BLaER1 (cell line): ENCODE measurements at regions not wholly inside any gene's neighbourhood (a gene's known extent, or its start where the extent isn't known, plus 50 kb on each side); places are given as distances from the start of the nearest gene placed in this dataset.

Experiments
- H3K27ac ChIP-seq: shearing (Covaris generic); formaldehyde crosslinking; 2 replicates; pipeline ENCODE4 v1.8.1; 2022
- H3K27me3 ChIP-seq: shearing (Covaris generic); formaldehyde crosslinking; 2 replicates; pipeline ENCODE4 v1.8.1; 2022
- H3K36me3 ChIP-seq: shearing (Covaris generic); formaldehyde crosslinking; 2 replicates; pipeline ENCODE4 v1.8.1; 2022
- H3K4me1 ChIP-seq: shearing (Covaris generic); formaldehyde crosslinking; 2 replicates; pipeline ENCODE4 v1.8.1; 2022
- H3K4me2 ChIP-seq: shearing (Covaris generic); formaldehyde crosslinking; 2 replicates; pipeline ENCODE4 v1.8.1; 2022
- H3K4me3 ChIP-seq: shearing (Covaris generic); formaldehyde crosslinking; 2 replicates; pipeline ENCODE4 v1.8.1; 2022
- H3K9ac ChIP-seq: shearing (Covaris generic); formaldehyde crosslinking; 2 replicates; pipeline ENCODE4 v1.8.1; 2022
- H3K9me3 ChIP-seq: shearing (Covaris generic); formaldehyde crosslinking; 2 replicates; pipeline ENCODE4 v1.8.1; 2022
- H4K20me1 ChIP-seq: shearing (Covaris generic); formaldehyde crosslinking; 2 replicates; pipeline ENCODE4 v1.8.1; 2022
- Cebpa-rat ChIP-seq: shearing (Covaris generic); IDR thresholded peaks from 2 replicates; pipeline ENCODE4 v1.8.1; 2022

- no peaks in the 10 kb centered on the region for H3K4me1 ChIP-seq
- H4K20me1 ChIP-seq = no peaks in the 10 kb centered on the region
- no peak for TF ChIP-seq Cebpa-rat
- no peak overlapping the region for H3K4me3 ChIP-seq
- H3K4me2 ChIP-seq = no peak overlapping the region
- no peak overlapping the region for H3K9ac ChIP-seq
- H3K27ac ChIP-seq = no peak overlapping the region
- H3K27me3 ChIP-seq = no peaks in the 10 kb centered on the region
- no peaks in the 10 kb centered on the region for H3K36me3 ChIP-seq
- H3K9me3 ChIP-seq = peaks cover 4% of the 10 kb centered on the region; the same call in 1 of the 2 replicates
Observed at GRCh38 chr7:81285142-81285871, 366.5 kb upstream of the SEMA3C start.

- no peak overlapping the region for H3K9ac ChIP-seq
- H3K27ac ChIP-seq = no peak overlapping the region
Observed at GRCh38 chr7:81284576-81284975, 365.7 kb upstream of the SEMA3C start.

GRCh38 chr7:81280531-81280930, 361.7 kb upstream of the SEMA3C start:
- H3K4me3 ChIP-seq = no peak overlapping the region
- H3K4me2 ChIP-seq = no peak overlapping the region
- peaks cover 2% of the 10 kb centered on the region; the same call in 1 of the 2 replicates for H3K9me3 ChIP-seq
- no peaks in the 10 kb centered on the region for H4K20me1 ChIP-seq
- H3K27me3 ChIP-seq = no peaks in the 10 kb centered on the region
- H3K27ac ChIP-seq = no peak overlapping the region
- H3K9ac ChIP-seq = no peak overlapping the region
- TF ChIP-seq Cebpa-rat = no peak
- no peaks in the 10 kb centered on the region for H3K36me3 ChIP-seq
- no peaks in the 10 kb centered on the region for H3K4me1 ChIP-seq

More at GRCh38 chr7:81284576-81284975, 365.7 kb upstream of the SEMA3C start:
- Histone ChIP-seq H3K36me3 (no peaks in the 10 kb centered on the region), H4K20me1 (no peaks in the 10 kb centered on the region), H3K4me2 (no peak overlapping the region), H3K27me3 (no peaks in the 10 kb centered on the region), H3K4me1 (no peaks in the 10 kb centered on the region), H3K4me3 (no peak overlapping the region), H3K9me3 (peaks cover 4% of the 10 kb centered on the region; the same call in 1 of the 2 replicates)
- no peak for TF ChIP-seq Cebpa-rat

GRCh38 chr7:81277691-81278090, 358.8 kb upstream of the SEMA3C start:
- Histone ChIP-seq H4K20me1 (no peaks in the 10 kb centered on the region), H3K9ac (no peak overlapping the region), H3K9me3 (no peaks in the 10 kb centered on the region), H3K4me1 (no peaks in the 10 kb centered on the region), H3K36me3 (no peaks in the 10 kb centered on the region), H3K4me2 (no peak overlapping the region), H3K27ac (no peak overlapping the region), H3K4me3 (no peak overlapping the region), H3K27me3 (no peaks in the 10 kb centered on the region)
- TF ChIP-seq Cebpa-rat = no peak

- TF ChIP-seq Cebpa-rat = no peak
- no peak overlapping the region for H3K4me2 ChIP-seq
- no peaks in the 10 kb centered on the region for H3K9me3 ChIP-seq
- no peaks in the 10 kb centered on the region for H3K4me1 ChIP-seq
- H3K9ac ChIP-seq = no peak overlapping the region
- H3K27me3 ChIP-seq = no peaks in the 10 kb centered on the region
- H3K4me3 ChIP-seq = no peak overlapping the region
- H3K27ac ChIP-seq = no peak overlapping the region
- no peaks in the 10 kb centered on the region for H3K36me3 ChIP-seq
- no peaks in the 10 kb centered on the region for H4K20me1 ChIP-seq
Observed at GRCh38 chr7:81273601-81274397, 354.9 kb upstream of the SEMA3C start.

- H3K9me3 ChIP-seq = no peaks in the 10 kb centered on the region
Observed at GRCh38 chr7:81272176-81272575, 353.3 kb upstream of the SEMA3C start.

GRCh38 chr7:81268551-81268950, 349.7 kb upstream of the SEMA3C start:
- TF ChIP-seq Cebpa-rat = no peak

More at GRCh38 chr7:81272176-81272575, 353.3 kb upstream of the SEMA3C start:
- Histone ChIP-seq H3K4me1 (no peaks in the 10 kb centered on the region), H4K20me1 (no peaks in the 10 kb centered on the region), H3K4me3 (no peak overlapping the region), H3K27me3 (no peaks in the 10 kb centered on the region), H3K9ac (no peak overlapping the region), H3K27ac (no peak overlapping the region), H3K36me3 (no peaks in the 10 kb centered on the region), H3K4me2 (no peak overlapping the region)
- TF ChIP-seq Cebpa-rat = no peak

GRCh38 chr7:81267508-81267907, 348.7 kb upstream of the SEMA3C start:
- Histone ChIP-seq H4K20me1 (no peaks in the 10 kb centered on the region), H3K4me2 (no peak overlapping the region), H3K4me3 (no peak overlapping the region), H3K9ac (no peak overlapping the region), H3K36me3 (no peaks in the 10 kb centered on the region), H3K27me3 (no peaks in the 10 kb centered on the region), H3K27ac (no peak overlapping the region), H3K9me3 (no peaks in the 10 kb centered on the region; the same call in 1 of the 2 replicates), H3K4me1 (no peaks in the 10 kb centered on the region)
- no peak for TF ChIP-seq Cebpa-rat

More at GRCh38 chr7:81268551-81268950, 349.7 kb upstream of the SEMA3C start:
- Histone ChIP-seq H3K9me3 (no peaks in the 10 kb centered on the region; the same call in 1 of the 2 replicates), H3K27me3 (no peaks in the 10 kb centered on the region), H3K4me3 (no peak overlapping the region), H3K36me3 (no peaks in the 10 kb centered on the region), H3K9ac (no peak overlapping the region), H4K20me1 (no peaks in the 10 kb centered on the region), H3K4me2 (no peak overlapping the region), H3K27ac (no peak overlapping the region), H3K4me1 (no peaks in the 10 kb centered on the region)

GRCh38 chr7:81264116-81264515, 345.3 kb upstream of the SEMA3C start:
- no peak overlapping the region for H3K27ac ChIP-seq

GRCh38 chr7:81260152-81260551, 341.3 kb upstream of the SEMA3C start:
- H3K4me2 ChIP-seq = no peak overlapping the region
- no peaks in the 10 kb centered on the region for H4K20me1 ChIP-seq
- no peak overlapping the region for H3K9ac ChIP-seq
- no peaks in the 10 kb centered on the region for H3K4me1 ChIP-seq
- no peaks in the 10 kb centered on the region for H3K36me3 ChIP-seq
- no peaks in the 10 kb centered on the region for H3K27me3 ChIP-seq
- H3K27ac ChIP-seq = no peak overlapping the region
- no peak for TF ChIP-seq Cebpa-rat
- H3K4me3 ChIP-seq = no peak overlapping the region
- H3K9me3 ChIP-seq = no peaks in the 10 kb centered on the region; the same call in 1 of the 2 replicates

More at GRCh38 chr7:81264116-81264515, 345.3 kb upstream of the SEMA3C start:
- H4K20me1 ChIP-seq = no peaks in the 10 kb centered on the region
- TF ChIP-seq Cebpa-rat = no peak
- no peak overlapping the region for H3K4me3 ChIP-seq
- no peaks in the 10 kb centered on the region; the same call in 1 of the 2 replicates for H3K9me3 ChIP-seq
- H3K27me3 ChIP-seq = no peaks in the 10 kb centered on the region
- H3K4me1 ChIP-seq = no peaks in the 10 kb centered on the region
- H3K4me2 ChIP-seq = no peak overlapping the region
- H3K36me3 ChIP-seq = no peaks in the 10 kb centered on the region
- H3K9ac ChIP-seq = no peak overlapping the region
